ENCODE measurements at regions not wholly inside any gene's neighbourhood (a gene's known extent, or its start where the extent isn't known, plus 50 kb on each side); places are given as distances from the start of the nearest gene placed in this dataset.

DNA sequence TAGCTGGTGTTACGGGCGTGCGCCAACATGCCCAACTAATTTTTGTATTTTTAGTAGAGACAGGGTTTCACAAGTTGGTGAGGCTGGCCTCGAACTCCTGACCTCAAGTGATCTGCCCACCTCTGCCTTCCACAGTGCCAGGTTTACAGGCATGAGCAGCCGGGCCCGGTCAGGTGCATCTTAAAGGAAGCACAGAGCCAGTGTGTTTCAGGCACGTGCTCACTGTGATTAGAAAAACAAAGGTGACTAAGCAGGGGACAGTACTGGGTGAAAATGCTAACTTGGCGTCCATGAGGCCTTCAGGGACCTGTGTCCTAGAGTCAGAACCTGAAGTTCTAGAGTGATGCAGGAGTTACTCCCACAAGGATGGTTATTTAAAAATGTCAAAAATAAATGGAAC is 60.0 kb upstream of the GJA8 start:
- H3K4me3 Mint-ChIP-seq = no peak overlapping the region
- DNase-seq = no peak
- no peaks in the 10 kb centered on the region for H3K36me3 ChIP-seq (ENCODE audit: insufficient read depth, low read length)
- ChIA-PET POLR2A (no interaction called here), CTCF (no interaction called here)
- no peaks in the 10 kb centered on the region for H3K36me3 Mint-ChIP-seq
- no peaks in the 10 kb centered on the region for H3K27me3 ChIP-seq (ENCODE audit: insufficient read depth, low read length, poor library complexity, severe bottlenecking)
- H3K4me1 ChIP-seq (ENCODE audit: insufficient read depth, low read length) = no peaks in the 10 kb centered on the region
- no peak overlapping the region for H3K4me3 ChIP-seq (ENCODE audit: low read length)
- H3K27ac ChIP-seq (ENCODE audit: low read depth, low read length) = no peak overlapping the region
- H3K27me3 Mint-ChIP-seq = peaks cover 7 to 17% of the 10 kb centered on the region in 2 donors
- H3K4me1 Mint-ChIP-seq = no peaks in the 10 kb centered on the region
- H3K27ac Mint-ChIP-seq = no peak overlapping the region
- peaks cover 0 to 1% (median 0%) of the 10 kb centered on the region in 5 donors for H3K9me3 Mint-ChIP-seq
- H3K9me3 ChIP-seq (ENCODE audit: low read length) = no peaks in the 10 kb centered on the region

DNA sequence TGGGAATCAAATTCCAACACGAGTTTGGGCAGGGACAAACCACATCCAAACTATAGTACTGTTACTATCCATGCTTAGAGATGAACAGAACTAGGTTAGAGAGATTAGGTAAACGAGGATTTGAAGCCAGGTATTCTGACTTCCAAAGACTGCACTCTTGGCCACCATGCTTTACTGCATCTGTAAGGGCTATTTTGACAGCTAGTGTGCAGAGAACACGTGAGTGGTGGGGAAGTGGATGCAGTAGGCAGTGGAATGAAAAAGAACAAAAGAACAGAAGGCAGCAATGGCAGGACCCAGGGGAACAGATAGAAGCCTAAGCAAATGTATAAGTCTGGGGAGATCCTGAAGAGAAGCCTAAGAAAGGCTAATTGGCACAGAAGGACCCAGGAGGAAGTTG is 59.1 kb upstream of the GJA8 start:
- POLR2A ChIA-PET = no interaction called here
- H3K4me3 Mint-ChIP-seq = no peak overlapping the region
- H3K27ac ChIP-seq (ENCODE audit: low read depth, low read length) = no peak overlapping the region
- no peak overlapping the region for H3K27ac Mint-ChIP-seq
- H3K27me3 ChIP-seq (ENCODE audit: insufficient read depth, low read length, poor library complexity, severe bottlenecking) = no peaks in the 10 kb centered on the region
- H3K9me3 Mint-ChIP-seq = peaks cover 0 to 1% (median 0%) of the 10 kb centered on the region in 5 donors
- no peaks in the 10 kb centered on the region for H3K4me1 ChIP-seq (ENCODE audit: insufficient read depth, low read length)
- CTCF ChIA-PET = no interaction called here
- no peaks in the 10 kb centered on the region for H3K36me3 ChIP-seq (ENCODE audit: insufficient read depth, low read length)
- no peaks in the 10 kb centered on the region for H3K9me3 ChIP-seq (ENCODE audit: low read length)
- H3K4me1 Mint-ChIP-seq = no peaks in the 10 kb centered on the region
- H3K27me3 Mint-ChIP-seq = peaks cover 7 to 20% of the 10 kb centered on the region in 2 donors
- H3K36me3 Mint-ChIP-seq = no peaks in the 10 kb centered on the region
- H3K4me3 ChIP-seq (ENCODE audit: low read length) = no peak overlapping the region
- DNase-seq = no peak

DNA sequence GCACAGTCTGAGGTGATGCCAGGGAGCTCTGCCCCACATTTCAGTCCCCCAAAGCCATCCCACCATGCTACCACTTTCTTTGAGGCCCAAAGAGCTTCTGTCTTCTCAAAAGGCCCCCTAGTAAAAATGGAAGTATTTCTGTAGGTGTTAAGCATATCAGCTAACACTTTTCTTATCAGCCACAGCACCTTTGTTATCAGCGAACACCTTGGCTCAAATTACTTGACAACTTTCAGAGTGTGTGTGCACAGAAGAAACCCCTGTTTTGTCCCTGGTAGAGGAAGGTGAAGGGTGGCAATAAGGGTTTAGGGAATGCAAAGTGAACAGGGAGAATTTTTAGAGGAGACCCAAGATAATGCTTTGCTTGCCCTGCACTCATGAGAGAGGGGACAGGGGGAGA is 54.8 kb upstream of the GJA8 start:
- H3K9me3 ChIP-seq (ENCODE audit: low read length) = no peaks in the 10 kb centered on the region

DNA sequence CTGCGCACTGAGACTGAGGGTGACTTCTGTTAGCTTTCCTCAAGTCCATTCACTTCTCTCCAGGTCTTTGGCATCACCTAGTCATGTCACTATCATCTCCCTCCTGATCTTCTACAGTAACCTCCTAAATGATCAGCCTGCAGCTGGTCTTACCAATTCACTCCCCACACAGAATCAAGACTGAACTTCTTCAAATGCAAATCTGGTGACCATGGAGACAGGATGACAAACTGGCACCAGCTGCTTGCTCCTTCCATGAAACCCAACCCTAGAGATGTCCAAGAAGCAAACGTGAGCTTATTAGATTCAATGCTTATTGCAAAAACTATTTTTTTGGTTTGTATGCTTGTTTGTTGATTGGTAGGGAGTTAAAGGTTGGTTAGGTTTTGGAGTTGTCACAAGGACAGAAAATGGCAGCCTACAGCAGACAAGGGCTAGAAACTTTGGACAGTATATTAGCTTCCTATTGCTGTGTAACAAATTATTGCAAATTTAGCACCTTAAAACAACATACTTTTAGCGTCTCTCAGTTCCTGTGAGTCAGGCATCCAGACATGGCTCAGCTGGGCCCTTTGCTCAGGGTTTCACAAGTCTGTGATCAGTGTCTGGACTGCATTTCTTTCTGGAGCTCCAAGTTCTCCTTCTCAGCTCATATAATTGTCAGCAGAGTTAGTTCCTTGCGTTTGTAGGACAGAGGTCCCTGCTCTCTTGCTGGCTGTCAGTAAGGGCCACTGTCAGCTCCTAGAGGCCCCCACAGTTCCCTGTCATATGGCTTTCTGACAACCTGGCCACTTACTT is 53.3 kb upstream of the GJA8 start:
- Histone ChIP-seq H3K9me3 (ENCODE audit: low read length) (no peaks in the 10 kb centered on the region), H3K4me3 (ENCODE audit: low read length) (no peak overlapping the region), H3K27me3 (ENCODE audit: insufficient read depth, low read length, poor library complexity, severe bottlenecking) (no peaks in the 10 kb centered on the region), H3K36me3 (ENCODE audit: insufficient read depth, low read length) (no peaks in the 10 kb centered on the region), H3K4me1 (ENCODE audit: insufficient read depth, low read length) (no peaks in the 10 kb centered on the region), H3K27ac (ENCODE audit: low read depth, low read length) (no peak overlapping the region)
- no peak overlapping the region for H3K27ac Mint-ChIP-seq
- H3K4me3 Mint-ChIP-seq = no peak overlapping the region
- no peak for DNase-seq
- no peaks in the 10 kb centered on the region for H3K9me3 Mint-ChIP-seq
- ChIA-PET CTCF (no interaction called here), POLR2A (no interaction called here)
- no peaks in the 10 kb centered on the region for H3K4me1 Mint-ChIP-seq
- H3K36me3 Mint-ChIP-seq = no peaks in the 10 kb centered on the region
- H3K27me3 Mint-ChIP-seq = peaks cover 7 to 43% of the 10 kb centered on the region in 2 donors

More for the DNA sequence above, 54.8 kb upstream of the GJA8 start:
- CTCF ChIA-PET = no interaction called here
- Mint-ChIP-seq H3K9me3 (peaks cover 0 to 1% (median 0%) of the 10 kb centered on the region in 5 donors), H3K4me1 (no peaks in the 10 kb centered on the region), H3K27me3 (peaks cover 6 to 35% of the 10 kb centered on the region in 2 donors), H3K27ac (no peak overlapping the region), H3K4me3 (no peak overlapping the region), H3K36me3 (no peaks in the 10 kb centered on the region)
- Histone ChIP-seq H3K27me3 (ENCODE audit: insufficient read depth, low read length, poor library complexity, severe bottlenecking) (no peaks in the 10 kb centered on the region), H3K27ac (ENCODE audit: low read depth, low read length) (no peak overlapping the region), H3K4me3 (ENCODE audit: low read length) (no peak overlapping the region), H3K36me3 (ENCODE audit: insufficient read depth, low read length) (no peaks in the 10 kb centered on the region), H3K4me1 (ENCODE audit: insufficient read depth, low read length) (no peaks in the 10 kb centered on the region)
- no peak for DNase-seq
- POLR2A ChIA-PET = no interaction called here

DNA sequence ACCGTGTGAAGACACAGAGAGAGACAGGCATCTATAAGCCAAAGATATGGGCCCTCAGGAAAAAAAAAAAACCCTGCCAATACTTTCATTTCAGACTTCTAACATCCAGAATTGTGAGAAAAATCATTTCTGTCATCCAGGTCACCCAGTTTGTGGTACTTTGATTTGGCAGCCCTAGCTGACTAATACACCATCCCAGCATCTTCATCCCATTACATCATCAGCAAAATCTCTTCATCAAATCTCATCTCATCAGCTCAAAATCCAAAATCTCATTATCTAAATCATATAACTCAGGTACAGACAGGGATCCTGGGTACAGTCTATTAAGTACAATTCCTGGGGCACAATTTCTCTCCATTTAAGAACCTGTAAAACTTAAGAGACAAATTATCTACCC is 51.9 kb upstream of the GJA8 start:
- DNase-seq = no peak
- no peak overlapping the region for H3K4me3 Mint-ChIP-seq
- H3K9me3 Mint-ChIP-seq = no peaks in the 10 kb centered on the region
- H3K4me1 Mint-ChIP-seq = no peaks in the 10 kb centered on the region
- H3K27ac Mint-ChIP-seq = no peak overlapping the region
- no peaks in the 10 kb centered on the region for H3K27me3 ChIP-seq (ENCODE audit: insufficient read depth, low read length, poor library complexity, severe bottlenecking)
- H3K27me3 Mint-ChIP-seq = peaks cover 9 to 46% of the 10 kb centered on the region in 2 donors
- ChIA-PET POLR2A (no interaction called here), CTCF (no interaction called here)
- H3K9me3 ChIP-seq (ENCODE audit: low read length) = no peaks in the 10 kb centered on the region
- H3K27ac ChIP-seq (ENCODE audit: low read depth, low read length) = no peak overlapping the region
- H3K4me3 ChIP-seq (ENCODE audit: low read length) = no peak overlapping the region
- H3K36me3 ChIP-seq (ENCODE audit: insufficient read depth, low read length) = no peaks in the 10 kb centered on the region
- no peaks in the 10 kb centered on the region for H3K4me1 ChIP-seq (ENCODE audit: insufficient read depth, low read length)
- H3K36me3 Mint-ChIP-seq = no peaks in the 10 kb centered on the region

DNA sequence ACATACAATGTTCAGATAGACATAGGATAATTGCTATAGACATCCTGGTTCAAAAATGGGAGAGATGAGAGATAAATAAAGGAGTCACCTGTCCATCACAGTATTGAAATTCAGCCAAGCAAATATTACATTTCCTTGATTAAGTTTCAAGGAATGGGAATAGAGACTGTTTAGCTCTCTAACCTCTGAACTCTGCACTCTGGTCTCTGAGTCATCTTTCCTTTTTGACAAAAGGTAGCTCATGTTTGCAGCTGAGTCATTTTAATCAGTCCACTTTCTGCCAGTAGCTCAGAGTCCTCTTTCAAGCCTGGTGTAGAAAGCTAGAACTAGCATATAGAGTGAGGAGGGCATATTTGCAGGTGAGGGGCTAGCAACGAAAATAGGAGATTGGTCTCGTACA is 51.4 kb upstream of the GJA8 start:
- no peak overlapping the region for H3K4me3 Mint-ChIP-seq
- H3K36me3 ChIP-seq (ENCODE audit: insufficient read depth, low read length) = no peaks in the 10 kb centered on the region
- no peak overlapping the region for H3K4me3 ChIP-seq (ENCODE audit: low read length)
- no peaks in the 10 kb centered on the region for H3K36me3 Mint-ChIP-seq
- no peak for DNase-seq
- no peak overlapping the region for H3K27ac ChIP-seq (ENCODE audit: low read depth, low read length)
- H3K27ac Mint-ChIP-seq = no peak overlapping the region
- H3K9me3 ChIP-seq (ENCODE audit: low read length) = no peaks in the 10 kb centered on the region
- H3K9me3 Mint-ChIP-seq = no peaks in the 10 kb centered on the region
- H3K27me3 ChIP-seq (ENCODE audit: insufficient read depth, low read length, poor library complexity, severe bottlenecking) = no peaks in the 10 kb centered on the region
- H3K4me1 Mint-ChIP-seq = no peaks in the 10 kb centered on the region
- POLR2A ChIA-PET = no interaction called here
- H3K27me3 Mint-ChIP-seq = peaks cover 7 to 46% of the 10 kb centered on the region in 2 donors
- H3K4me1 ChIP-seq (ENCODE audit: insufficient read depth, low read length) = no peaks in the 10 kb centered on the region
- CTCF ChIA-PET = no interaction called here

DNA sequence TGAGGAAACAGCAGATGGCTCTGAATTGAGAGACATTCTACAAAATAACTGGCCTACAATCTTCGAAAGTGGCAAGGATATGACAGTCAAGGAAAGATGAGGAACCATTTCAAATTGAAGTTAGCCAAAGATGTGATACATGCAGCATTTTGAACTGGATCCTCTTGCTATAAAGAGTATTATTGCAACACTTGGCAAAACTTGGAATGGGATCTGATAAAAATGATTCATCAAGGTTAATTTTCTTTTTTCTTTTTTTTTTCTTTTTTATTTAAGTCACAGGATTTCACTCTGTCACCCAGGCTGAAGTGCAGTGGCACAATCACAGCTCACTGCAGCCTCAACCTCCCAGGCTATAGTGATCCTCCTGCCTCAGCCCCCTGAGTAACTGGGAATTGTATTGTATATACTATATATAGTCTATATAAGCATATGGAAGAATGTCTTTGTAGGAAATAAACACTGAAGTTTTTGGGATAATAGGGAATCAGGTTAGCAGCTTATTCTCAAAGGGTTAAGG is 49.8 kb upstream of the GJA8 start:
- H3K4me3 Mint-ChIP-seq = no peak overlapping the region
- H3K36me3 ChIP-seq (ENCODE audit: insufficient read depth, low read length) = no peaks in the 10 kb centered on the region
- no peaks in the 10 kb centered on the region for H3K4me1 ChIP-seq (ENCODE audit: insufficient read depth, low read length)
- H3K27ac ChIP-seq (ENCODE audit: low read depth, low read length) = no peak overlapping the region
- no peaks in the 10 kb centered on the region for H3K27me3 ChIP-seq (ENCODE audit: insufficient read depth, low read length, poor library complexity, severe bottlenecking)
- no peak for DNase-seq
- no peak overlapping the region for H3K27ac Mint-ChIP-seq
- H3K9me3 ChIP-seq (ENCODE audit: low read length) = no peaks in the 10 kb centered on the region
- H3K4me1 Mint-ChIP-seq = no peaks in the 10 kb centered on the region
- no peak overlapping the region for H3K4me3 ChIP-seq (ENCODE audit: low read length)
- H3K9me3 Mint-ChIP-seq = peaks cover 0 to 2% (median 0%) of the 10 kb centered on the region in 5 donors
- CTCF ChIA-PET = no interaction called here
- H3K27me3 Mint-ChIP-seq = peaks cover 13 to 59% of the 10 kb centered on the region in 2 donors
- POLR2A ChIA-PET = no interaction called here
- H3K36me3 Mint-ChIP-seq = no peaks in the 10 kb centered on the region
